Right lobe of liver (tissue), 4 donors: ENCODE measurements at regions not wholly inside any gene's neighbourhood (a gene's known extent, or its start where the extent isn't known, plus 50 kb on each side); places are given as distances from the start of the nearest gene placed in this dataset.

Experiments used
- CTCF ChIP-seq, 4 donors: fragments of 200-600 bp in 3 of 4; fragments of 450-650 bp in 1 of 4; IDR thresholded peaks; one replicate each; pipeline versions ENCODE4 v1.5.1 to v1.8.0; 2016 to 2022; ENCODE audit warnings: antibody characterized with exemption in 4 of 4, mild to moderate bottlenecking in 2 of 4
- POLR2A ChIP-seq: fragments of 450-650 bp; IDR thresholded peaks from one replicate; pipeline ENCODE4 v1.6.1; 2017; ENCODE audit warnings: antibody characterized with exemption, mild to moderate bottlenecking
- donor health status: DM: no; HTN: no; CAD: no.
- donor health status: DM: no; HTN: no; CAD: no.
- donor health status: DM: no; HTN: yes; CAD: no.

DNA sequence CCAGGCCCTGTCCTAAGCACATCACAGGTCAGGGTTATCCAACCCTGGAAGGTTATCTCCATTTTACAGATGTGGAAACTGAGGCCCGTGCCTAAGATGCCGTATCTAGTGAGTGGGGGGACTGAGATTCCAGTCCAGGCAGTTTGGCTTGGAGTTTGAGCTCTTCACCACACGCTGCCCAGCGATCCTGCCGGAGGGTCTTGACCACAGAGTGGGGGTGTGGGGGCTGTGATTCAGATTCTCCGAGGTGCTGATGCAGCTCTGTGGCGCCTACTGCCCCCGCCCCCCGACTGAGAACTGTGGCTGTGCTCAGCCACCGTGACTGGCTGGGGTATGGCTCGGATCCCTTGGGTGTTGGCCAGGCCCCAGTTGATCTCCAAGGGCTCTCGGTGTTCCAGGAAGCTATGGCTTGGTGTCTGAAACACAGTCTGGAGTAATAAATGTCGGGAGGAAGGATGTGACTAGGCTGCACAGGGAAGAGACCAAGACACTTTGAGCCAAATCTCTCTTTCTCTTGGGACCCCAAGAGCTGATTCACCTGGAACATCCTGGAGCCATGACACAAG, 60.6 kb upstream of the RASD2 start:
- TF ChIP-seq CTCF (IDR thresholded peaks at IDR 0.05) = no peak
- TF ChIP-seq POLR2A = no peak
